ENCODE measurements at regions not wholly inside any gene's neighbourhood (a gene's known extent, or its start where the extent isn't known, plus 50 kb on each side); places are given as distances from the start of the nearest gene placed in this dataset.
A peak's percentile ranks its signal among the peaks of the same experiment; 100 is the strongest.

DNA sequence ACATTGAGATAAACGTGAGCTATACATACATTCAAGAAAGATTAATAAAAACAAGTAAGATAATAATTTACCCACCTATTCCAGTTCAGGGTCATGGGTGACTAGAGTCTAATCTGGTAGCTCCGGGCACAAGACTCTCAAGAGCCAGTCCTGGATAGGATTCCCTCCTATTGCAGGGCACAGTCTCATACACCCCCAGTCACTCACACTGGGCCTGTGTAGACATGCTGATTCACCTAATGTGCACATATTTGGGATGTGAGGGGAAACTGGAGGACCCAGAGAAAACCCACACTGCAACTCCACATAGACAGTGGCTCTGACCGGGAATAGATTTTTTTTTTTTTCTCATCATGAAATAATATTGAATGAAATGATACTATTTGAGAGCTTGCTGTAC lies 81.5 kb upstream of the THUMPD2 start:
- DNase-seq (ENCODE audit: low read depth): no peak
- no peak for TF ChIP-seq MYC (IDR thresholded peaks at IDR 0.05; ENCODE audit: low read depth, low read length)
- TF ChIP-seq, protein P1, sequence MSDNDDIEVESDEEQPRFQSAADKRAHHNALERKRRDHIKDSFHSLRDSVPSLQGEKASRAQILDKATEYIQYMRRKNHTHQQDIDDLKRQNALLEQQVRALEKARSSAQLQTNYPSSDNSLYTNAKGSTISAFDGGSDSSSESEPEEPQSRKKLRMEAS (IDR thresholded peaks at IDR 0.05; ENCODE audit: low read depth, low read length): no peak
- no peak for TF ChIP-seq POLR2A (IDR thresholded peaks at IDR 0.05; ENCODE audit: extremely low read depth, insufficient read length)
- H3K4me3 ChIP-seq (ENCODE audit: low read depth, low read length): no peak overlapping the region

DNA sequence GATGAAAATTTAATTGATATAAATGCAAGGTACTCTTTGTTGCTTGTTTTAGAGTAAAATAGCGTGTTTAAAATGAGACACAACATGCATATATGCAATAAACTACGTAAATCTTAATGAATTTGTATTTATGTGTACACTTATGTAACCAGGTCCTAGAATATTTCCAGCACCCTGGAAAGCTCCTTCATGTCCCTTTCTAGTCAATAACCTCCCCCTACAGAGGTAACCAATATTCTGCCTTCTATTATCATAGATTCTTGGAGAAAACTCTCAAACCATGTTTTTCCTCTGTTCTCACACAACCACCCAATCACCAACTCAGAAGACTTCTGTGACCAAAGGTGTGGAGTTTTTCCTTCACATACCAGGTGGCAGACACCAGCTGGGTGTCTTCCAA lies 79.6 kb upstream of the THUMPD2 start:
- no peak for DNase-seq (ENCODE audit: low read depth)
- TF ChIP-seq MYC (IDR thresholded peaks at IDR 0.05; ENCODE audit: low read depth, low read length) (no peak), POLR2A (IDR thresholded peaks at IDR 0.05; ENCODE audit: extremely low read depth, insufficient read length) (no peak)
- TF ChIP-seq, protein P1 (IDR thresholded peaks at IDR 0.05; ENCODE audit: low read depth, low read length): no peak
- TF ChIP-seq, protein P2, sequence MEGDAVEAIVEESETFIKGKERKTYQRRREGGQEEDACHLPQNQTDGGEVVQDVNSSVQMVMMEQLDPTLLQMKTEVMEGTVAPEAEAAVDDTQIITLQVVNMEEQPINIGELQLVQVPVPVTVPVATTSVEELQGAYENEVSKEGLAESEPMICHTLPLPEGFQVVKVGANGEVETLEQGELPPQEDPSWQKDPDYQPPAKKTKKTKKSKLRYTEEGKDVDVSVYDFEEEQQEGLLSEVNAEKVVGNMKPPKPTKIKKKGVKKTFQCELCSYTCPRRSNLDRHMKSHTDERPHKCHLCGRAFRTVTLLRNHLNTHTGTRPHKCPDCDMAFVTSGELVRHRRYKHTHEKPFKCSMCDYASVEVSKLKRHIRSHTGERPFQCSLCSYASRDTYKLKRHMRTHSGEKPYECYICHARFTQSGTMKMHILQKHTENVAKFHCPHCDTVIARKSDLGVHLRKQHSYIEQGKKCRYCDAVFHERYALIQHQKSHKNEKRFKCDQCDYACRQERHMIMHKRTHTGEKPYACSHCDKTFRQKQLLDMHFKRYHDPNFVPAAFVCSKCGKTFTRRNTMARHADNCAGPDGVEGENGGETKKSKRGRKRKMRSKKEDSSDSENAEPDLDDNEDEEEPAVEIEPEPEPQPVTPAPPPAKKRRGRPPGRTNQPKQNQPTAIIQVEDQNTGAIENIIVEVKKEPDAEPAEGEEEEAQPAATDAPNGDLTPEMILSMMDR (IDR thresholded peaks at IDR 0.05; ENCODE audit: low read depth, low read length): no peak
- no peak overlapping the region for H3K4me3 ChIP-seq (ENCODE audit: low read depth, low read length)

DNA sequence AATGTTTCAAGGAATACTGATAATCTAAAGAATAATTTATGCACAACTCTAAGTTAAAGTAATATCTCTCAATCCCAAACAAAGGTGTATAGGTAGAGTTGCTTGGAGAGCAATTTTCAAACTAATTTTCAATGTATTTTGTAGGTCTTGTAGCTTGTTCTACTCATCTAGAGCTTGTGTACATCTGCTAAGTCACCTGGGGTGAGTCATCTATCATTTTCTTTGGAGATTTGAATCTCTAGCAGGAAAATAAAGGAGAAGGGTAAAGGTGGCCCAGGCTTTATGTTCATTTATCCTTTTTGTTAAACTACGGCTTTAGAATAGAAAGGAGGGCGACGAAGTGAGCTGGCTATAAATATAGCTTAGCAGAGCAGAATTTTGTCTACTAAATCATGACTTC lies 76.8 kb upstream of the THUMPD2 start:
- no peak for DNase-seq (ENCODE audit: low read depth)
- TF ChIP-seq POLR2A (IDR thresholded peaks at IDR 0.05; ENCODE audit: extremely low read depth, insufficient read length) (no peak), MYC (IDR thresholded peaks at IDR 0.05; ENCODE audit: low read depth, low read length) (no peak)
- TF ChIP-seq, protein P2 (IDR thresholded peaks at IDR 0.05; ENCODE audit: low read depth, low read length): no peak
- TF ChIP-seq, protein P1 (IDR thresholded peaks at IDR 0.05; ENCODE audit: low read depth, low read length): no peak
- no peak overlapping the region for H3K4me3 ChIP-seq (ENCODE audit: low read depth, low read length)

DNA sequence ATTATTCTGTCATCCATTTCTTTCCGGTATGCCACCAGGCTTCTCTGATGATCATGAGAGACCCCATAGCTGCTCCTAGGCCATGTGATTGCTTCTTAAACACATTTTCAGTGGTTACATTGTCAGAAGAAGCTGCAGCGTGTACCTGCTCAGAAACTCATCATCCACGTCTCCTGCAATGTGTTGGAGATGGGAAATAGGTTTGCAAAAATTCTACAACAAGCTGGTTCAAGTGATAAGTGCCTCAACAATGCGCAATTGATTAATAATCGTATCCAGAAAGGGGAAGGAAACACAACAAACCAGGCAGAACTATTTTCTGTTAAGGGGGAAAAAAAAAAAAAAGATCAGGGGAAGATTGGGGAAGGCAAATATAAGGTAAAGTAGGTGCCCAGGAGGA lies 75.7 kb upstream of the THUMPD2 start:
- no peak overlapping the region for H3K4me3 ChIP-seq (ENCODE audit: low read depth, low read length)
- TF ChIP-seq, protein P2 (IDR thresholded peaks at IDR 0.05; ENCODE audit: low read depth, low read length): no peak
- TF ChIP-seq MYC (IDR thresholded peaks at IDR 0.05; ENCODE audit: low read depth, low read length) (no peak), POLR2A (IDR thresholded peaks at IDR 0.05; ENCODE audit: extremely low read depth, insufficient read length) (no peak)
- TF ChIP-seq, protein P1 (IDR thresholded peaks at IDR 0.05; ENCODE audit: low read depth, low read length): no peak
- no peak for DNase-seq (ENCODE audit: low read depth)

DNA sequence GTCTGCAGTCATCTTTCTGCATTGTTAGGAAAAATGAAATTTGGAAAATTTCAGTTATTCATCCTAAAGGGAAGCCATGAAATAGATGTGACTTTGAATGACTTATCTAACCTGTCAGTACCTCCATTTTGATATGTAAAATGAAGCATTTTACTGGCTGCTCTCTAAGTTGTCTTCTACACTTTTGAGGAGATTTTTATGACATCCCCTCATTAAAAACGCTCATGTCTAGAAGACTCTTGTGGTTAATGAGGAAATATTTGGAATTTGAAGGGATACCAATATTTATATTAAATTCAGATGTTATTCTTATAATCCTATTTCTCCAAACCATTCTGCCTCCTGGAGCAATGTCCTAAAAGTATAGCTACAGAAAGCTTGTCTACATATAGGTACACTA lies 73.8 kb upstream of the THUMPD2 start:
- DNase-seq (ENCODE audit: low read depth): no peak
- no peak overlapping the region for H3K4me3 ChIP-seq (ENCODE audit: low read depth, low read length)
- no peak for TF ChIP-seq POLR2A (IDR thresholded peaks at IDR 0.05; ENCODE audit: extremely low read depth, insufficient read length)

DNA sequence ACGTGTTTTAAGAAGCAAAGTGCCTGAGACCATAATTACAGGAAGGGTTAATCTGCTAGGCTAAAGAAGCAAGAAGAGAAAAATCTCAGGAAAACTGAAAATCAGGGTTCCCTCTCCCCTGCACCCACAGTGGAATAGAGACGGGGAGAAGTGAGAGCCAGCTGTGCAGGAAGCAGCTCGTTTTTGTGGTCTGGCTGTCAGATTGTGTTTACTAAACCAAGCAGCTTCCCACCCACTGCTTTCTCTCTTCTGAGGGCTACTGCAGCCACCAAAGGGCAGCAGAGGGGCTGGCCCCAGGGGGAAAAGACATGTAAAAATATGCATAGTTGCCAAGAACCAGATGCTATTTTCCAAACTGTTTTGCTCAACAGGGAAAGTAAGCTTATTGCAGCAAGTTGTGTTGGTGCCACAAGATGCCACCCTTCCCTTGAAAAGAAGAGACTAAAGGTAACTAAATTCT lies 72.6 kb upstream of the THUMPD2 start:
- DNase-seq (ENCODE audit: low read depth): peak; percentile 67
- no peak overlapping the region for H3K4me3 ChIP-seq (ENCODE audit: low read depth, low read length)
- TF ChIP-seq, protein P2 (IDR thresholded peaks at IDR 0.05; ENCODE audit: low read depth, low read length): no peak
- TF ChIP-seq POLR2A (IDR thresholded peaks at IDR 0.05; ENCODE audit: extremely low read depth, insufficient read length) (no peak), MYC (IDR thresholded peaks at IDR 0.05; ENCODE audit: low read depth, low read length) (no peak)
- TF ChIP-seq, protein P1 (IDR thresholded peaks at IDR 0.05; ENCODE audit: low read depth, low read length): peak; percentile 40

DNA sequence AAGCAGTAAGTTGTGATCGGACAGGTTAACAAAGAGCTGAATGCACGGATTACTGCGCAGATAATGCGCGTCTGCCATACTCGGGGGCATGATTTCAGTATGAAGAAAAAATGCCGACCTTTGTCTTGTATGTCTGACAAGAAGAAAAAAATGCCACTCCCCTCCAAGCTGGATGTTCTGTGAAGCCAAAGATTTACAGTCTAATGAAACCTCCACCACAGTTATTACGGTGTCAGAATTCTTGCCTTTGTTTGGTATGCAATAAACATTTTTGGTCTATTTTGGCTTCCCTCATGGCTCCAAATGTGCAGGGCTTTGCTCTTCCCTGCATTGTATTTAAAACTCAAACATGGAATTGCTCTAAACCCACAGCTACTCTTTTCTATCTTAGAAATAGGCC lies 72.2 kb upstream of the THUMPD2 start:
- no peak overlapping the region for H3K4me3 ChIP-seq (ENCODE audit: low read depth, low read length)
- no peak for DNase-seq (ENCODE audit: low read depth)
- TF ChIP-seq MYC (IDR thresholded peaks at IDR 0.05; ENCODE audit: low read depth, low read length): no peak
- TF ChIP-seq, protein P1 (IDR thresholded peaks at IDR 0.05; ENCODE audit: low read depth, low read length): no peak
- TF ChIP-seq, protein P2 (IDR thresholded peaks at IDR 0.05; ENCODE audit: low read depth, low read length): no peak
- TF ChIP-seq POLR2A (IDR thresholded peaks at IDR 0.05; ENCODE audit: extremely low read depth, insufficient read length): no peak

Data from NB4 (cell line).